HCT116 (cell line): ENCODE measurements at regions not wholly inside any gene's neighbourhood (a gene's known extent, or its start where the extent isn't known, plus 50 kb on each side); places are given as distances from the start of the nearest gene placed in this dataset.

Source experiments
- CTCF ChIP-seq, 3 experiments: fragments of 200-600 bp in 1 of 3; sonication (generic) in 1 of 3; IDR thresholded peaks in 2 of 3; conservative IDR thresholded peaks in 1 of 3; 2 replicates each; pipeline ENCODE4 v1.5.1; 2012 to 2017; ENCODE audit warnings: low read depth in 2 of 3, low read length in 2 of 3, antibody characterized with exemption in 1 of 3, borderline replicate concordance in 1 of 3, control low read depth in 1 of 3, mild to moderate bottlenecking in 1 of 3, mixed read lengths in 1 of 3, mixed run types in 1 of 3, moderate library complexity in 1 of 3; ENCODE audit not compliant: insufficient read depth in 1 of 3
- EZH2 ChIP-seq: fragments of 200-600 bp; sonication (generic); IDR thresholded peaks from 2 replicates; pipeline ENCODE4 v1.6.1; 2017; ENCODE audit warnings: antibody characterized with exemption, mixed run types
- JUND ChIP-seq: IDR thresholded peaks from 2 replicates; pipeline ENCODE4 v1.6.1; 2012
- MAX ChIP-seq: IDR thresholded peaks from 2 replicates; pipeline ENCODE4 v1.6.1; 2012
- POLR2A ChIP-seq: IDR thresholded peaks from 2 replicates; pipeline ENCODE4 v1.7.0; 2011; ENCODE audit warnings: borderline replicate concordance; ENCODE audit not compliant: insufficient read depth, insufficient read length; ENCODE audit errors: extremely low read depth
- POLR2AphosphoS5 ChIP-seq: IDR thresholded peaks from 2 replicates; pipeline ENCODE4 v1.6.1; 2011; ENCODE audit warnings: mild to moderate bottlenecking, low read depth, low read length, moderate library complexity
- RAD21 ChIP-seq: IDR thresholded peaks from 2 replicates; pipeline ENCODE4 v1.6.1; 2012; ENCODE audit warnings: low read depth, mild to moderate bottlenecking
- REST ChIP-seq: IDR thresholded peaks from 2 replicates; pipeline ENCODE4 v1.6.1; 2012; ENCODE audit warnings: low read depth
- SIN3A ChIP-seq: IDR thresholded peaks from 2 replicates; pipeline ENCODE4 v1.6.1; 2012; ENCODE audit warnings: low read depth
- YY1 ChIP-seq: IDR thresholded peaks from 2 replicates; pipeline ENCODE4 v1.6.1; 2011; ENCODE audit warnings: low read length, low read depth, moderate library complexity, mild to moderate bottlenecking; ENCODE audit not compliant: insufficient replicate concordance; ENCODE audit errors: extremely low read depth
- ZNF274 ChIP-seq: fragments of 200-500 bp; sonication (Bioruptor generic); IDR thresholded peaks from 2 replicates; pipeline ENCODE4 v1.6.1; 2014; ENCODE audit warnings: mild to moderate bottlenecking, low read depth, low read length, inconsistent platforms

- no peak for TF ChIP-seq REST
- no peak for TF ChIP-seq CTCF (IDR thresholded peaks at IDR 0.05 in 2 of 3, conservative IDR thresholded peaks at IDR 0.05 in 1 of 3; ENCODE audit: borderline replicate concordance in 1 of 3, insufficient read depth in 1 of 3, low read depth in 2 of 3, low read length in 2 of 3)
- no peak for TF ChIP-seq POLR2AphosphoS5
- TF ChIP-seq JUND = no peak
- no peak for TF ChIP-seq POLR2A
- TF ChIP-seq ZNF274 = no peak
- TF ChIP-seq EZH2 = no peak
- TF ChIP-seq YY1 = no peak
- TF ChIP-seq MAX = no peak
- TF ChIP-seq SIN3A = no peak
- no peak for TF ChIP-seq RAD21
These were observed 248.7 kb downstream of the ARHGAP12 start for GRCh38 chr10:31679936-31680335.
